Skeletal muscle tissue (tissue), 3 donors: ENCODE measurements at regions not wholly inside any gene's neighbourhood (a gene's known extent, or its start where the extent isn't known, plus 50 kb on each side); places are given as distances from the start of the nearest gene placed in this dataset.

Experiments used
- H3K27ac ChIP-seq: one replicate; pipeline ENCODE4 v1.7.0; 2013; ENCODE audit warnings: mild to moderate bottlenecking, low read depth, low read length, inconsistent platforms
- H3K27me3 ChIP-seq, 3 donors: one replicate each; pipeline ENCODE4 v1.7.0; 2013; ENCODE audit warnings: low read length in 3 of 3; ENCODE audit not compliant: control insufficient read depth in 3 of 3, insufficient read depth in 3 of 3
- H3K36me3 ChIP-seq, 3 donors: one replicate each; pipeline ENCODE4 v1.7.0; 2013; ENCODE audit warnings: low read length in 3 of 3; ENCODE audit not compliant: control insufficient read depth in 3 of 3, insufficient read depth in 3 of 3
- H3K4me1 ChIP-seq, 3 donors: one replicate each; pipeline ENCODE4 v1.7.0; 2013; ENCODE audit warnings: low read length in 3 of 3, mild to moderate bottlenecking in 3 of 3; ENCODE audit not compliant: control insufficient read depth in 3 of 3, insufficient read depth in 3 of 3
- H3K4me3 ChIP-seq, 3 donors: one replicate each; pipeline ENCODE4 v1.7.0; 2013; ENCODE audit warnings: low read length in 3 of 3
- H3K9ac ChIP-seq, 3 donors: one replicate each; pipeline ENCODE4 v1.7.0; 2013; ENCODE audit warnings: low read length in 3 of 3, mild to moderate bottlenecking in 3 of 3, moderate library complexity in 2 of 3, low read depth in 1 of 3
- H3K9me3 ChIP-seq, 3 donors: one replicate each; pipeline ENCODE4 v1.7.0; 2013; ENCODE audit warnings: low read length in 3 of 3; ENCODE audit not compliant: control insufficient read depth in 3 of 3
- donor health status: Osteomylitis.

- Histone ChIP-seq H3K4me3 (no peak overlapping the region), H3K27me3 (peaks cover 0 to 6% (median 3%) of the 10 kb centered on the region in 3 donors), H3K27ac (no peak overlapping the region), H3K36me3 (no peaks in the 10 kb centered on the region), H3K9ac (no peak overlapping the region), H3K4me1 (peaks cover 5 to 11% (median 7%) of the 10 kb centered on the region in 3 donors), H3K9me3 (no peaks in the 10 kb centered on the region)
Measured at GRCh38 chr2:234334151-234334550, 162.7 kb downstream of the ARL4C start.

- Histone ChIP-seq H3K9me3 (no peaks in the 10 kb centered on the region), H3K4me3 (no peak overlapping the region), H3K36me3 (no peaks in the 10 kb centered on the region), H3K27me3 (peaks cover 0 to 6% (median 3%) of the 10 kb centered on the region in 3 donors), H3K27ac (no peak overlapping the region), H3K4me1 (peaks cover 5 to 11% (median 7%) of the 10 kb centered on the region in 3 donors), H3K9ac (no peak overlapping the region)
Measured at GRCh38 chr2:234333168-234334130, 163.4 kb downstream of the ARL4C start.

GRCh38 chr2:234331966-234332365, 164.9 kb downstream of the ARL4C start:
- Histone ChIP-seq H3K4me3 (no peak overlapping the region), H3K36me3 (no peaks in the 10 kb centered on the region), H3K27ac (no peak overlapping the region), H3K9me3 (no peaks in the 10 kb centered on the region), H3K9ac (no peak overlapping the region), H3K4me1 (peaks cover 5 to 11% (median 7%) of the 10 kb centered on the region in 3 donors), H3K27me3 (peaks cover 0 to 6% (median 3%) of the 10 kb centered on the region in 3 donors)

- Histone ChIP-seq H3K4me1 (peaks cover 5 to 11% (median 7%) of the 10 kb centered on the region in 3 donors), H3K9me3 (no peaks in the 10 kb centered on the region), H3K36me3 (no peaks in the 10 kb centered on the region), H3K27ac (no peak overlapping the region), H3K4me3 (no peak overlapping the region), H3K9ac (no peak overlapping the region), H3K27me3 (peaks cover 0 to 6% (median 3%) of the 10 kb centered on the region in 3 donors)
Measured at GRCh38 chr2:234331566-234331965, 165.3 kb downstream of the ARL4C start.

GRCh38 chr2:234330902-234331301, 166.0 kb downstream of the ARL4C start:
- Histone ChIP-seq H3K36me3 (no peaks in the 10 kb centered on the region), H3K27ac (no peak overlapping the region), H3K4me1 (peaks cover 3 to 8% (median 5%) of the 10 kb centered on the region in 3 donors), H3K9me3 (peaks cover 0 to 2% (median 0%) of the 10 kb centered on the region in 3 donors), H3K9ac (no peak overlapping the region), H3K27me3 (peaks cover 0 to 6% (median 2%) of the 10 kb centered on the region in 3 donors), H3K4me3 (no peak overlapping the region)

- Histone ChIP-seq H3K9ac (no peak overlapping the region), H3K36me3 (no peaks in the 10 kb centered on the region), H3K9me3 (peaks cover 0 to 2% (median 0%) of the 10 kb centered on the region in 3 donors), H3K4me3 (no peak overlapping the region), H3K27me3 (peaks cover 0 to 6% (median 0%) of the 10 kb centered on the region in 3 donors), H3K27ac (no peak overlapping the region), H3K4me1 (peaks cover 0 to 2% (median 0%) of the 10 kb centered on the region in 3 donors)
Measured at GRCh38 chr2:234329202-234329960, 167.5 kb downstream of the ARL4C start.

- Histone ChIP-seq H3K27ac (no peak overlapping the region), H3K4me1 (no peaks in the 10 kb centered on the region), H3K9ac (no peak overlapping the region), H3K4me3 (no peak overlapping the region), H3K27me3 (peaks cover 0 to 6% (median 0%) of the 10 kb centered on the region in 3 donors), H3K36me3 (no peaks in the 10 kb centered on the region), H3K9me3 (peaks cover 0 to 2% (median 0%) of the 10 kb centered on the region in 3 donors)
Measured at GRCh38 chr2:234328444-234328990, 168.4 kb downstream of the ARL4C start.

GRCh38 chr2:234326694-234327093, 170.2 kb downstream of the ARL4C start:
- no peaks in the 10 kb centered on the region for H3K4me1 ChIP-seq
- peaks cover 0 to 2% (median 0%) of the 10 kb centered on the region in 3 donors for H3K9me3 ChIP-seq
- H3K9ac ChIP-seq, result no peak overlapping the region
- H3K27ac ChIP-seq, result no peak overlapping the region
- no peaks in the 10 kb centered on the region for H3K36me3 ChIP-seq
- H3K27me3 ChIP-seq, result no peaks in the 10 kb centered on the region
- no peak overlapping the region for H3K4me3 ChIP-seq

- Histone ChIP-seq H3K4me1 (no peaks in the 10 kb centered on the region), H3K27ac (no peak overlapping the region), H3K9ac (no peak overlapping the region), H3K9me3 (peaks cover 0 to 2% (median 0%) of the 10 kb centered on the region in 3 donors), H3K36me3 (no peaks in the 10 kb centered on the region), H3K4me3 (no peak overlapping the region), H3K27me3 (no peaks in the 10 kb centered on the region)
Measured at GRCh38 chr2:234324116-234324515, 172.8 kb downstream of the ARL4C start.
